ENCODE measurements at regions not wholly inside any gene's neighbourhood (a gene's known extent, or its start where the extent isn't known, plus 50 kb on each side); places are given as distances from the start of the nearest gene placed in this dataset.

DNA sequence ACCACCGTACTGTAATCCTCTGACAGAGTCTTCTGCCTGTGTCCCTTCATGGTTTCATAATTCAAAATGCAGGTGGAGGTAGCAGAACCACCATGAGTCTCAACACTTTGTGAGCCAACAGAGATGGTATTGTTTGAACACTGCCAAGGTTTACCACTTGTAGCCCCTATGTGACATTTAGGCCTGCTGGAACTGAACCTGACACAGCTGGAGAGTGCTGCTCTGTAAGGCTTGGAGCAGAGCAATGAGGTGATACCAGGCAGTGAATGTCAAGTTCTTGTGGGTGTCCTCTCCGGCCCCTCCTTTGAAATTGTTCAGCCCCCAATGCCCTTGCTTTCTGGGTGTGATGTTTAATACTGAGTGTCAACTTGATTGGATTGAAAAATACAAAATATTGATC, 1042.9 kb downstream of the ARAP2 start:
- no peaks in the 10 kb centered on the region for H3K4me1 Mint-ChIP-seq
- Histone ChIP-seq H3K36me3 (ENCODE audit: insufficient read depth, low read length) (no peaks in the 10 kb centered on the region), H3K27ac (ENCODE audit: low read depth, low read length) (no peak overlapping the region), H3K9me3 (ENCODE audit: control insufficient read depth in 1 of 2, low read length in 2 of 2) (no peaks in the 10 kb centered on the region), H3K4me3 (ENCODE audit: low read length in 2 of 2) (no peak overlapping the region), H3K4me1 (ENCODE audit: insufficient read depth, low read length) (no peaks in the 10 kb centered on the region), H3K27me3 (ENCODE audit: insufficient read depth, low read length) (no peaks in the 10 kb centered on the region)
- DNase-seq = no peak
- H3K27me3 Mint-ChIP-seq = no peaks in the 10 kb centered on the region
- ChIA-PET CTCF (ENCODE audit: partially characterized antibody) (no interaction called here), POLR2A (ENCODE audit: partially characterized antibody) (no interaction called here)
- H3K4me3 Mint-ChIP-seq = no peak overlapping the region
- intact Hi-C loops (cut with micrococcal nuclease) = no loop called here
- H3K9me3 Mint-ChIP-seq = peaks cover 0 to 8% (median 5%) of the 10 kb centered on the region in 8 donors
- no peak overlapping the region for H3K27ac Mint-ChIP-seq
- no peaks in the 10 kb centered on the region for H3K36me3 Mint-ChIP-seq

DNA sequence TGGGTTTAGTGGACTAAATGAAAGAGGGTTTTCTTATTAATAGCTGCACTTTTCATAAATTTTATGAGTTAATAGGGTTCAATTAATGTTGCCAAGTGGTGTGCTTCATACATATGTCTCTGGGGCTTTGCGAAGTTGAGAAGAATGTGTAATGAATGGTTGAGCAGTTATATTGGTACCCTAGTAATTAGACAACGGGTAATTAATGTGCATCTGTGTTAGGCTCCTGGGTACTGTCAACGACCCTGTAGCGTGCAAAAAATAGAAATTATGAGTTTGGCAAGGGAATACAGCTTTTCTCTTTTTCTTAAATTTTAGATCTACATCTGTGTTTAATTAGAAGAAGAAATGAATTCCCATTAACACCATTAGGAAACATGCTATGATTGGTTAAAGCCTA, 1027.7 kb downstream of the ARAP2 start:
- POLR2A ChIA-PET (ENCODE audit: partially characterized antibody) = no interaction called here
- Mint-ChIP-seq H3K4me3 (no peak overlapping the region), H3K36me3 (no peaks in the 10 kb centered on the region), H3K4me1 (no peaks in the 10 kb centered on the region), H3K9me3 (peaks cover 0 to 2% (median 0%) of the 10 kb centered on the region in 8 donors), H3K27me3 (no peaks in the 10 kb centered on the region), H3K27ac (no peak overlapping the region)
- no peaks in the 10 kb centered on the region for H3K36me3 ChIP-seq (ENCODE audit: insufficient read depth, low read length)
- no peaks in the 10 kb centered on the region for H3K4me1 ChIP-seq (ENCODE audit: insufficient read depth, low read length)
- H3K4me3 ChIP-seq (ENCODE audit: low read length in 2 of 2) = no peak overlapping the region
- no peaks in the 10 kb centered on the region for H3K27me3 ChIP-seq (ENCODE audit: insufficient read depth, low read length)
- no peak for DNase-seq
- CTCF ChIA-PET (ENCODE audit: partially characterized antibody) = no interaction called here
- H3K9me3 ChIP-seq (ENCODE audit: control insufficient read depth in 1 of 2, low read length in 2 of 2) = no peaks in the 10 kb centered on the region
- H3K27ac ChIP-seq (ENCODE audit: low read depth, low read length) = no peak overlapping the region
- intact Hi-C loops (cut with micrococcal nuclease) = no loop called here

DNA sequence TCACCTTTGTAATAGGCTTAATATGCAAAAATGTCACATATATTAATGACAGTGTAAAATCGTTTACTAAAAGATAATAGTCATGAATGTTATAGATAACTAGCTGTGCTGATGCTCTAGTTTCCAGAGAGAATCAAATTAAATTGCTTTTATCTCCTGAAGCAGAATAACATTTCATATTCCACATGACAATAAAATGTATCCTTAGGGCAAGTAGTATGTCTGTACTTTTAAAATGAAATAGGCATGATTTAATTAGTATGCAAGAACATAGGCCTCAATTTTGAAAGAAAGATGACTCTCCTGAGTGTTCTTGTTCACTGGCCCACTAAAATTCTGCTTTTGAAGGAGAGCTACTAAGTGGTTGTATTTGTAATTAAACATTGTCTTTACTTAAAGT, 1027.0 kb downstream of the ARAP2 start:
- H3K27me3 Mint-ChIP-seq = no peaks in the 10 kb centered on the region
- no peaks in the 10 kb centered on the region for H3K4me1 ChIP-seq (ENCODE audit: insufficient read depth, low read length)
- H3K27ac Mint-ChIP-seq = no peak overlapping the region
- no peaks in the 10 kb centered on the region for H3K27me3 ChIP-seq (ENCODE audit: insufficient read depth, low read length)
- POLR2A ChIA-PET (ENCODE audit: partially characterized antibody) = no interaction called here
- H3K9me3 Mint-ChIP-seq = peaks cover 0 to 2% (median 0%) of the 10 kb centered on the region in 8 donors
- no peaks in the 10 kb centered on the region for H3K4me1 Mint-ChIP-seq
- no peak for DNase-seq
- H3K4me3 ChIP-seq (ENCODE audit: low read length in 2 of 2) = no peak overlapping the region
- no peak overlapping the region for H3K4me3 Mint-ChIP-seq
- H3K36me3 ChIP-seq (ENCODE audit: insufficient read depth, low read length) = no peaks in the 10 kb centered on the region
- H3K36me3 Mint-ChIP-seq = no peaks in the 10 kb centered on the region
- CTCF ChIA-PET (ENCODE audit: partially characterized antibody) = no interaction called here
- no peak overlapping the region for H3K27ac ChIP-seq (ENCODE audit: low read depth, low read length)
- intact Hi-C loops (cut with micrococcal nuclease) = no loop called here
- H3K9me3 ChIP-seq (ENCODE audit: control insufficient read depth in 1 of 2, low read length in 2 of 2) = no peaks in the 10 kb centered on the region

DNA sequence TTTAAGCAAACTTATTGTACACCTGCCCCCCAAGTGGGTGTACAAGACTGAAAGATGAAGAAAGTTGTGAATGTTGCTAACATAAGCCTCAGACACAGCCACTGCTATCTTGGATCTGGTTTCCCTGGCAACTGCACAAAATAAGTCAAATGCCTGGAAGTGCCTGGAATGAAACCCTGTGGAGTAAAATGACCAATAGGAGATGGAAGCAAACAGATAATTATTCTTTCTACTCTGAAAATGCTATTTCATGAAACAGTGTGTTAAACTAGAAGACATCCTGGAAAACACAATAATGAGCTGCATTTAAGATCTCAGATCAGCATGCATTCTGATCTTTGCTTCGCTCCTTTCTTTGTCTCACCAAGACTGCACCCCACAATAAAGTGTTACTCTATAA, 1016.0 kb downstream of the ARAP2 start:
- H3K4me1 ChIP-seq (ENCODE audit: insufficient read depth, low read length) = no peaks in the 10 kb centered on the region
- ChIA-PET POLR2A (ENCODE audit: partially characterized antibody) (no interaction called here), CTCF (ENCODE audit: partially characterized antibody) (no interaction called here)
- Mint-ChIP-seq H3K27ac (no peak overlapping the region), H3K4me3 (no peak overlapping the region), H3K9me3 (peaks cover 0 to 11% (median 0%) of the 10 kb centered on the region in 8 donors), H3K27me3 (no peaks in the 10 kb centered on the region), H3K36me3 (no peaks in the 10 kb centered on the region), H3K4me1 (no peaks in the 10 kb centered on the region)
- H3K27me3 ChIP-seq (ENCODE audit: insufficient read depth, low read length) = no peaks in the 10 kb centered on the region
- DNase-seq = no peak
- intact Hi-C loops (cut with micrococcal nuclease) = no loop called here
- H3K36me3 ChIP-seq (ENCODE audit: insufficient read depth, low read length) = no peaks in the 10 kb centered on the region
- no peak overlapping the region for H3K27ac ChIP-seq (ENCODE audit: low read depth, low read length)
- H3K9me3 ChIP-seq (ENCODE audit: control insufficient read depth in 1 of 2, low read length in 2 of 2) = no peaks in the 10 kb centered on the region
- no peak overlapping the region for H3K4me3 ChIP-seq (ENCODE audit: low read length in 2 of 2)

DNA sequence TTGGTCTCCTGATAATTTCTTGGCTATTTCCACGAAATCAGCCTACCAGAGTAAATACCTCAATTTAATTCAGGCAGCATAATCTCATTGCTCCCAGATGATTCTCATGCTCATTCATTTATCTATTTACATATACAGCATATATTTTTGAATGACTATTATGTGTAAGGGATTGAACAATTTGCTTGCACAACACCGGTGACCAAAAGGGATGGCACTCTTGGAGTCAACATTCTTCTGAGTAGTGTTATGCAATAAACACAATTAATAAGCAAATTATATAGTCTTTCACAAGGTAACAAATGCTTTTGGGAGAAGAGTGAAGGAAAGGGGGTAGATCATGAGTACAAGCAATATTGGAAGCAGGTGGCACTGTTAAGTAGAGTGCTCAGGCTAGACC, 1015.3 kb downstream of the ARAP2 start:
- Histone ChIP-seq H3K27me3 (ENCODE audit: insufficient read depth, low read length) (no peaks in the 10 kb centered on the region), H3K9me3 (ENCODE audit: control insufficient read depth in 1 of 2, low read length in 2 of 2) (no peaks in the 10 kb centered on the region), H3K27ac (ENCODE audit: low read depth, low read length) (no peak overlapping the region), H3K4me3 (ENCODE audit: low read length in 2 of 2) (no peak overlapping the region), H3K36me3 (ENCODE audit: insufficient read depth, low read length) (no peaks in the 10 kb centered on the region), H3K4me1 (ENCODE audit: insufficient read depth, low read length) (no peaks in the 10 kb centered on the region)
- no peaks in the 10 kb centered on the region for H3K4me1 Mint-ChIP-seq
- intact Hi-C loops (cut with micrococcal nuclease) = no loop called here
- H3K36me3 Mint-ChIP-seq = no peaks in the 10 kb centered on the region
- no peak overlapping the region for H3K4me3 Mint-ChIP-seq
- peaks cover 0 to 11% (median 0%) of the 10 kb centered on the region in 8 donors for H3K9me3 Mint-ChIP-seq
- no peaks in the 10 kb centered on the region for H3K27me3 Mint-ChIP-seq
- H3K27ac Mint-ChIP-seq = no peak overlapping the region
- DNase-seq = no peak
- ChIA-PET CTCF (ENCODE audit: partially characterized antibody) (no interaction called here), POLR2A (ENCODE audit: partially characterized antibody) (no interaction called here)

DNA sequence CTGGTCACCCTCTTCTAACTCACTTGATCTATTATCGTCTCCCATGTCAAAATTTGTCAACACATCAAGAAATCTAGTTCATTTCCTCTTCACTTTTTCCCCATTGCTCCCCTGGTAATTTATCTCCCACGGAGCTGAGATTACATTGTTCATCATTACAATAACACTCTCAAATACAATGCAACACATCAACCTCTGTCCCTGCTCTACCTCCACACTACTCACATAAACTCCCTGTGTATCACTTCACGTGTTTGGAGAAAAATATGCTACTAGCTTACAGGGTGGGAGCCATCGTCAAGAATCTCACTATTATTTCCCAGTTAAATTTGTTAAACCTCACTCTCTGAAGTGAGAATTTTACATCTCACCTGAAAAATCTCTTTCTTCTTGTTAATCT, 1006.4 kb downstream of the ARAP2 start:
- H3K9me3 ChIP-seq (ENCODE audit: control insufficient read depth in 1 of 2, low read length in 2 of 2) = no peaks in the 10 kb centered on the region
- CTCF ChIA-PET (ENCODE audit: partially characterized antibody) = no interaction called here
- H3K36me3 ChIP-seq (ENCODE audit: insufficient read depth, low read length) = no peaks in the 10 kb centered on the region
- no peaks in the 10 kb centered on the region for H3K4me1 Mint-ChIP-seq
- no peaks in the 10 kb centered on the region for H3K27me3 Mint-ChIP-seq
- H3K4me3 Mint-ChIP-seq = no peak overlapping the region
- intact Hi-C loops (cut with micrococcal nuclease) = no loop called here
- POLR2A ChIA-PET (ENCODE audit: partially characterized antibody) = no interaction called here
- peaks cover 0 to 11% (median 4%) of the 10 kb centered on the region in 8 donors for H3K9me3 Mint-ChIP-seq
- DNase-seq = no peak
- H3K4me1 ChIP-seq (ENCODE audit: insufficient read depth, low read length) = no peaks in the 10 kb centered on the region
- H3K27me3 ChIP-seq (ENCODE audit: insufficient read depth, low read length) = no peaks in the 10 kb centered on the region
- no peak overlapping the region for H3K27ac ChIP-seq (ENCODE audit: low read depth, low read length)
- no peak overlapping the region for H3K27ac Mint-ChIP-seq
- no peaks in the 10 kb centered on the region for H3K36me3 Mint-ChIP-seq
- no peak overlapping the region for H3K4me3 ChIP-seq (ENCODE audit: low read length in 2 of 2)

DNA sequence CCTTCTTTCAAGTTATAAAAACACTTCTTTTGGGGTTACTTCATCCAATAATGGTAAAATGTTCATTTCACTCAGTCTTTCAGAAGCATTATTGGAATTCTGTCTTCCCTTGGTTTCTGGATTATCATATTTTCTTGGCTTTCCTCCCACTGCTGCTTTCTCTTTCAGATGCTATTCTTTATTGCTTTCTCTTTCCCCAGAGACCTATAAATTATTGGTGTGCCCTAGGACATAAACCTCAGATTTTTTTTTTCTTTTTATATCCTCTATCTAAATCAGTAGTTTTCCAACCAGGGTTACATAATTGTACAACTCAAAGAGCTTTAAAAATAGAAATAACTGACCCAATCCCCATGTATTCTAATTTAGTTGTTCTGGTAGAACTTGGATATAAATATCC, 1005.5 kb downstream of the ARAP2 start:
- H3K36me3 ChIP-seq (ENCODE audit: insufficient read depth, low read length) = no peaks in the 10 kb centered on the region

DNA sequence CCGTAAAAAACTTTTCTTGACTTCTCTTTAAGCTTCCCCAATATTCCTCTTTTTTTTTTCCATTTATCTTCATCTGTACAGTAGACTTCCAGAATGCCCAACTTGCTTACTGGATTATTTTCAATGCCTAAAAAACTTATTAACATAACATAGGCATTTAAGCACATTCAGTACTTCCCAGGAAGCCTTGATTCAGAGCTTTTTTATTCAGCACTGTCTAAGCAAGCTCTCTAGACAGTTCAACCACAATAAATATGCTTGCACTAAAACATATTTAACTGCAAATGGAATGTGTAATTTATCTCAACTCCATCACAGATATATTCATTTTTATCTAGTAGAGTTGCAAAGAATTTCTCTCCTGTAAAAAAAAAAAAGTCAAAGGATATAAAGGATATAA, 997.8 kb downstream of the ARAP2 start:
- Mint-ChIP-seq H3K9me3 (peaks cover 0 to 8% (median 1%) of the 10 kb centered on the region in 8 donors), H3K27ac (no peak overlapping the region), H3K36me3 (no peaks in the 10 kb centered on the region), H3K4me3 (no peak overlapping the region), H3K4me1 (no peaks in the 10 kb centered on the region), H3K27me3 (no peaks in the 10 kb centered on the region)
- Histone ChIP-seq H3K36me3 (ENCODE audit: insufficient read depth, low read length) (no peaks in the 10 kb centered on the region), H3K9me3 (ENCODE audit: control insufficient read depth in 1 of 2, low read length in 2 of 2) (no peaks in the 10 kb centered on the region), H3K4me3 (ENCODE audit: low read length in 2 of 2) (no peak overlapping the region), H3K27ac (ENCODE audit: low read depth, low read length) (no peak overlapping the region), H3K4me1 (ENCODE audit: insufficient read depth, low read length) (no peaks in the 10 kb centered on the region), H3K27me3 (ENCODE audit: insufficient read depth, low read length) (no peaks in the 10 kb centered on the region)
- ChIA-PET CTCF (ENCODE audit: partially characterized antibody) (no interaction called here), POLR2A (ENCODE audit: partially characterized antibody) (no interaction called here)
- intact Hi-C loops (cut with micrococcal nuclease) = no loop called here
- no peak for DNase-seq

More for the DNA sequence above, 1005.5 kb downstream of the ARAP2 start:
- CTCF ChIA-PET (ENCODE audit: partially characterized antibody) = no interaction called here
- no peaks in the 10 kb centered on the region for H3K27me3 Mint-ChIP-seq
- H3K36me3 Mint-ChIP-seq = no peaks in the 10 kb centered on the region
- DNase-seq = no peak
- POLR2A ChIA-PET (ENCODE audit: partially characterized antibody) = no interaction called here
- Histone ChIP-seq H3K4me3 (ENCODE audit: low read length in 2 of 2) (no peak overlapping the region), H3K9me3 (ENCODE audit: control insufficient read depth in 1 of 2, low read length in 2 of 2) (no peaks in the 10 kb centered on the region), H3K27ac (ENCODE audit: low read depth, low read length) (no peak overlapping the region), H3K27me3 (ENCODE audit: insufficient read depth, low read length) (no peaks in the 10 kb centered on the region), H3K4me1 (ENCODE audit: insufficient read depth, low read length) (no peaks in the 10 kb centered on the region)
- intact Hi-C loops (cut with micrococcal nuclease) = no loop called here
- H3K4me3 Mint-ChIP-seq = no peak overlapping the region
- H3K27ac Mint-ChIP-seq = no peak overlapping the region
- H3K9me3 Mint-ChIP-seq = peaks cover 0 to 14% (median 4%) of the 10 kb centered on the region in 8 donors
- no peaks in the 10 kb centered on the region for H3K4me1 Mint-ChIP-seq
